ENCODE measurements at regions not wholly inside any gene's neighbourhood (a gene's known extent, or its start where the extent isn't known, plus 50 kb on each side); places are given as distances from the start of the nearest gene placed in this dataset.
"Not testable (repeated sequence)": the region's sequence is repeated elsewhere in the genome, so short reads cannot be mapped to it uniquely, and the experiment has no call there.

DNA sequence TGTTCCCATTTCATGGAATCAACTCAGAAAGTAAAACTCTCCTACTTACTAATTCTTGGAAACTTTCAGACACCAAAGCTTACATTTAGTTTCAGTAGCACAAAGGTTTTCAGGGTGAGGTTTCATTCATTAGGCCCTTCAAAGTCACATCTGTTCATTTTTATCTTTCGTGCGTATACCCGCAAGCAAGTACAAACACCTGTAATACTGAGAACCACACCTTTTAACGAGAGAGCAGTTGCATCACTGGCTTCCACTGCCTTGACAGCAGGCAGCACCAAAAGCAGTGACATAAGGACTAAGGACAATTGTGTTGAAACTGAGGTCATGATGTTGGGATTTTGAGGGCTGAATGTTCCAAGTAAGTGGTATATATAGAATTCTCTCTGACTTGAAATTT lies 60.5 kb downstream of the GOLGA6L22 start:
- not testable (repeated sequence) for TF ChIP-seq EZH2 (IDR thresholded peaks at IDR 0.05; ENCODE audit: insufficient read depth, poor library complexity, severe bottlenecking); EZH2phosphoT487 (IDR thresholded peaks at IDR 0.05; ENCODE audit: insufficient read depth, low read depth)
